NCI-H748 (cell line): ENCODE measurements at regions not wholly inside any gene's neighbourhood (a gene's known extent, or its start where the extent isn't known, plus 50 kb on each side); places are given as distances from the start of the nearest gene placed in this dataset.

Source experiments
- DNase-seq: peaks from one replicate; lab custom pipeline; 2025; ENCODE audit not compliant: unreplicated experiment; lab: John Stamatoyannopoulos, UW

GRCh38 chr4:65865489-65865888 is 195.2 kb upstream of the EPHA5 start:
- no peak for DNase-seq

- no peak for DNase-seq
Measured at GRCh38 chr4:65861993-65862392, 191.7 kb upstream of the EPHA5 start.

- no peak for DNase-seq
Measured at GRCh38 chr4:65845199-65845773, 175.0 kb upstream of the EPHA5 start.

- DNase-seq: no peak
Measured at GRCh38 chr4:65839164-65839931, 169.1 kb upstream of the EPHA5 start.

GRCh38 chr4:65834707-65835106 is 164.4 kb upstream of the EPHA5 start:
- DNase-seq: no peak

DNA sequence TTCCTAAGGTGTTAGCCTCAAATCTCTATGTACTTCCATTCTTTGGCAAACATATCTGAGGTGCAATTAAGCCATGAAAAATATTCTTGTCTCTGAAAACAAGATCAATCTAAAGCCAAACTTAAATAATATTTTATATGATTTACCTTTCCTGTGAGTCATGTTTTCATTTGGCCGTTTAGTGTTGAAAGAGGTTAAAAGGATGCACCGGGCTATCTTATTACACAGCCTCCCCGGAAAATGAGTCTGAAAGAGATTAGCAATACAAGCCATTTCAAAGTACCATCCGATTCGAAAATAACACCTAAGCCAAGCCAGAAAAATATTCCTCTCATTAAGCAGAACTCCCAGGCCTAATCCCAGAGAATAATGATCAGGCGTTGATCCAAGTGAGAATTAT is 161.5 kb upstream of the EPHA5 start:
- no peak for DNase-seq

DNA sequence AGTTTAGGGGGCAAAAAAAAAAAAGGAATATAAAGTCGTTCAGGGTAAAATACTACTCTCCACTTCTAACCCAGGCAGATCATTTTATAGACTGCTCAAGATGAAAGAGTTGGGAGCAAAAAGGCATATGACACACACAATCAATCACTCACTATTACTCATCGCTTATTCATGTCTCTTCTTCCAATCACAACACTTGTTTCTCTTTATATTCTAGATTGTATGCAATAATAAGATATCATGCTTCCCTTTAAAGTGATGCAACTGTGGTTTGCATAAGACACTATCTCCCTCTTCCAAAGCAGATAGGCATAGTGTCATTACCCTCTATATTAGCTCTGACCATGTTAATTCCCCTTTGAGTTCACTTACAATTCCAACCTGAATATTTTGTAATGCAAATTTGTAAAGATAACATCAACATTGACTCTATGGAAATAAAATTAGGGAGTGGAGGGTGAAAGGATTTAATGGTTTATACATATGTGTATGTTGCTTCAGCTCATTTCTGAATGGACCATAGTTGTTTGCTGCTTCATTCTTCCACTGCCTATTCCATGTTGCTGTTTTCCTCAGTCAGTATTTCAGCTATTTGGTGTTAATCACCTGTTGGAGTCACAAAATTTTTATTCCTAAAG is 154.9 kb upstream of the EPHA5 start:
- no peak for DNase-seq

- DNase-seq: no peak
Measured at GRCh38 chr4:65819192-65819591, 148.9 kb upstream of the EPHA5 start.

DNA sequence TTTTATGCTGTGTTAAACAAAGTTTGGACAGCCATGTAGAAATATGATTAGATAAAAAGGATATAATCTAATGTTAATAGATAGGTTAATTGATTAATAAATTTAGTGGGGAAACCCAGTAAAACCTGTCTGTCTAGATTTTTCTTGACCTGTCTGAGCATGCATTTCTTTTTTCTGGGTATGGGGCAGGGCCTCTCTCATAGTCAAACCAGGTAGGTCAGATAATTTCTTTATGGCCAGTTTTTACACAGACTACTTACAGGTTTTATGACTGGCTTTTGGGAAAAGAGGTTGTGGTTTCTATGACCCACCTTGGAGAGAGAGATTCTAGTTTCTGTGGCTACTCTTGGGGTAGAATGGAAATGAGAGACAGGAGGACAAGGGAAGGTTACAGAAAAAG is 135.6 kb upstream of the EPHA5 start:
- no peak for DNase-seq

DNA sequence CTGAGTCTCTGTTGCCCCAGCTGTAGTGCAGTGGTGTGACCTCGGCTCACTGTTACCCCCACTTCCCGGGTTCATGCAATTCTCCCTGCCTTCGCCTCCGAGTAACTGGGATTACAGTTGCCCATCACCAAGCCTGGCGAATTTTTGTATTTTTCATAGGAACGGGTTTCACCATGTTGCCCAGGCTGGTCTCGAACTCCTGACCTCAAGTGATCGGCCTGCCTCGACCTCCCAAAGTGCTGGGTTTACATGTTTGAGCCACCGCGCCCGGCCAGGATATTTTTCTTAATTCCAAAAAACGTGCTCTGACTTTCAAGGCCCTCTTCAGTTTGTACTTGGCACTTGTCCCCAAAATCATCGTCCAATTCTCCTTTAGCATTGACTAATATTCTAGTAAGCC is 129.2 kb upstream of the EPHA5 start:
- DNase-seq: no peak

DNA sequence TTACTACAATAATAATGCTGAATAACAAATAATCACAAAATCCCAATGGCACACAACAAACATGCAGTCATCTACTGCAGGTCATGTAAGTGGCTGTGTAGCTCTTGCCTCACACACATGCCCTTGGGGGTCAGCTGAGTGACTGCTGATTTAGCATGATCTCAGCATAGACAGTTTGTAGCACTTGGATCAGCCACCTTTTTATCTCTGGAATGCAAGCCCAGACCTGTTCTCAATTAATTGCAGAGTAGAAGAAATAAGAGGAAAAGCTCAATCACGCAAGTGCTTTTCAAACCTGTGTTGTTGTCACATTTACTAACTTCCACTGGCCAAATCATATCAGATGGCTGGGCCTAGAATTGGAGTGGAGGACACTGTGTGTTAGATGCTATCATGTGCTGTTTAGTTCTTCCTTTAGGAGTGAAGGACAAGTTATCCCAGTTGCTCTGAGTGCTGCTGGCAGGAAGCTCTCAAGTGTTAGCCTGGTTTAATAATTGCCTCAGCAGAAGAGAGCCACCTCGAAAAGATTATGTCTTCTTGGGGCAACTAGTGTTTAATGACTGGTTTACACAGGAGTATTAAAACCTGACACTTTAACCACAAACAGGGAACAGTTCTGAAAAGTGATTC is 128.3 kb upstream of the EPHA5 start:
- DNase-seq: no peak

- no peak for DNase-seq
Measured at GRCh38 chr4:65791812-65792308, 121.6 kb upstream of the EPHA5 start.

DNA sequence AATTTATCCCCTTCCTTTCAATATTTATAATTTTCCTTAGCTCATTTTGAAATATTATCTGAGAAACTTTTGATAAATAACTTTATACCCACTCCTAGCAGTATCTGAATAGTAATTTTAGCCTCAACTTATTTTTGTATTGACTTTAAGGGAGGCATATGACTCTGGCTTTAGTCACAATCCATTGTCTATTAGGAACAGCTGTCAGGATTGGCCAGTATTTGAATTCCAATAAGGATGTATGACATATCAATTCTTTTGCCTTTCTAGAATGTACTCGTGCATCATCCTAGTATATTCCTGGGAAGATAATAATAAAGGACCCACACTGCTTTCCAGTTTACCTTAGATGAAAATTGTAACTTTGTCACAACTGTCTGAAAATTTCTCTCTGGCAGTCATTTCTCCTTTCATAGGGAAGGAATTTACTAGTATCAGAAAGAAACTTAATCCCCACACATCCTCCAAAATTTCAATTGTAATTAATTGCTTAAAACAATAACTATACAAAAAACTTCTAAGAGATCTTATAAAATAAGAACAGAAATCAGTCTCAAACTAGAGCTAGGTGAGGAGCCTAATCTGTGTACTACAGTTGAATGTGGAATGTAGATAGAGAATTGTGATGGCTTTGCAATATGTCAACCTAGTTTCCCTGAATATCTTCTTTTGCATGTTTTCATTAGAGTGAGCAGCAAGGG is 121.0 kb upstream of the EPHA5 start:
- no peak for DNase-seq

GRCh38 chr4:65789805-65790204 is 119.5 kb upstream of the EPHA5 start:
- DNase-seq: no peak

- no peak for DNase-seq
Measured at GRCh38 chr4:65789341-65789740, 119.1 kb upstream of the EPHA5 start.

DNA sequence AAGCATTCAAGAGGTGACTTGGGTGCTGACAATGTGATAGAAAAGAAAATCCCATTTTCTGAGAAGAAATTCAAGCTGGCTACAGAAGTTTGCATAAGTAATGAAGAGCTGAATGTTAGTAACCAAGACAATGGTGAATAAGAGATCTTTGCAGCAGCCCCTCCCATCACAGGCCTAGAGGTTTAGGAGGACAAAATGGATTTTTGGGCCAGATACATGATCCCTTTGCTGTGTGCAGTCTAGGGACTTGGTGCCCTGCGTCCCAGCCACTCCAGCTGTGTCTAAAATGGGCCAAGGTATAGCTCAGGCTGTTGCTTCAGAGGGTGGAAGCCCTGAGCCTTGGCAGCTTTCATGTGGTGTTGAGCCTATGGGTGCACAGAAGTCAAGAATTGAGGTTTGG is 107.0 kb upstream of the EPHA5 start:
- no peak for DNase-seq

GRCh38 chr4:65773636-65774035 is 103.3 kb upstream of the EPHA5 start:
- no peak for DNase-seq

GRCh38 chr4:65747386-65747785 is 77.1 kb upstream of the EPHA5 start:
- no peak for DNase-seq

DNA sequence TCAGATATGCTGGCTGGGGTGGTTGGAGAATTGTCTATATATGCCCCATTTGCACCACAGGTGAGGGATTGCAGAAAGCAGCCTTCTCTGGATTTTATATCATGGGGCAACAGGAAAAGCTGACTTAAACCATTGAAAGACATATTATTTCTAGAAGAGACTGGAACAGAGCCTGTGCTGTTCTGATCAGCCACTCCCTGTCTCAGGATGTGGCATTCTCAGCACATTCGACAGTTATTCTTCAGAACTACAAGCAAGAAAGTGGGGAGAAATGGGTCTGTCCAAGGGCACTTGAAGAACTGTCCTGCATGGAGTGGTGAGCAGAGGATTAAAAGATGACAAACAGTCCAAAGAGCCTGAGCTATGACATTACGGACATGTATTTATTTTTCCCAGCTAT is 67.8 kb upstream of the EPHA5 start:
- no peak for DNase-seq

DNA sequence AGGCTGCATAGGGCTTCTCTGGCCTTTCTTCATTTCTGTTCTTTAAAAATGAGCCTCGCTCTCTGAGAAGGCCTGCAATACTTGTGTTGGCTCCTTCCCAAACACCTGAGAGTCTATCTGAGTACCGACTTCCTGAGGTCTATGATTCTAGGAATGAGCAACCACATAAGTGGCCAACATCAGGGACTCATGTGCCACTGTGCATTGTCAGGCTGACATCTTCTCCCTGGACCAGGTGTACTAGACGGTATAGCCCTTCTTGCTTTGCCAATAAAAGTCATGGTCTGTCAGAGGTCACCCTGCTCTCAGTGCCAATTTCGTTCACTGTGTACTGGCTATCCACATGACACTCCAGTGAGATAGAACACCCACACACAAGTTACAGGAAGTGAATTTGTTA is 67.4 kb upstream of the EPHA5 start:
- no peak for DNase-seq

DNA sequence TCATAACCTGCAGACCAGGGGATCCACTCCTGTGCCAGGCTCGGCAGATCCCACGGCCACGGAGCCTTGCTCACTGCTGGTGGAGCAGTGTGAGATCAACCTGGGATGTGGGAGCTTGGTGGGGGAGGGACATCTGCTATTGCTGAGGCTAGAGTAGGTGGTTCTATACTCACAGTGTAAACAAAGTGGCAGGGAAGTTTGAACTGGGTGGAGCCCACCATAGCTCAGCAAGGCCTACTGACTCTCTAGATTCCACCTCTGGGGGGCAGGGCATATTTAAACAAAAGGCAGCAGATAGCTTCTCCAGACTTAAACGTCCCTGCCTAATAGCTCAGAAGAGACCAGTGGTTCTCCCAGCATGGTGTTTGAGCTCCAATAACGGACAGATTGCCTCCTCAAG is 54.7 kb upstream of the EPHA5 start:
- DNase-seq: no peak
